Small intestine (tissue), 7 donors: ENCODE measurements at regions not wholly inside any gene's neighbourhood (a gene's known extent, or its start where the extent isn't known, plus 50 kb on each side); places are given as distances from the start of the nearest gene placed in this dataset.
A peak's percentile ranks its signal among the peaks of the same experiment; 100 is the strongest.
"Not testable (repeated sequence)": the region's sequence is repeated elsewhere in the genome, so short reads cannot be mapped to it uniquely, and the experiment has no call there.

Experiments
- DNase-seq, 2 donors: peaks; one replicate each; pipeline versions ENCODE4 v3.0.0 to v3.0.0-alpha.2; 2013
- FAIRE-seq: peaks from 2 replicates; lab custom pipeline; 2012; peaks lifted over from hg19 to GRCh38; lab: Jason Lieb, UNC
- H3K27ac ChIP-seq, 3 donors: one replicate each; pipeline ENCODE4 v1.5.1; 2013; ENCODE audit warnings: low read length in 2 of 3, mild to moderate bottlenecking in 2 of 3, control low read depth in 1 of 3, inconsistent platforms in 1 of 3, low read depth in 1 of 3, moderate library complexity in 1 of 3
- H3K27me3 ChIP-seq, 3 donors: one replicate each; pipeline ENCODE4 v1.6.1; 2013; ENCODE audit warnings: low read length in 3 of 3, inconsistent platforms in 1 of 3; ENCODE audit not compliant: control insufficient read depth in 3 of 3, insufficient read depth in 3 of 3
- H3K36me3 ChIP-seq, 3 donors: one replicate each; pipeline ENCODE4 v1.6.1; 2013; ENCODE audit warnings: low read length in 3 of 3, inconsistent platforms in 1 of 3, low read depth in 1 of 3, mild to moderate bottlenecking in 1 of 3, moderate library complexity in 1 of 3; ENCODE audit not compliant: control insufficient read depth in 3 of 3, insufficient read depth in 2 of 3
- H3K4me1 ChIP-seq, 3 donors: one replicate each; pipeline ENCODE4 v1.6.1; 2013; ENCODE audit warnings: low read length in 2 of 3, inconsistent platforms in 1 of 3, low read depth in 1 of 3, mild to moderate bottlenecking in 1 of 3, moderate library complexity in 1 of 3; ENCODE audit not compliant: control insufficient read depth in 3 of 3, insufficient read depth in 2 of 3
- H3K4me3 ChIP-seq, 3 donors: one replicate each; pipeline ENCODE4 v1.5.1; 2013; ENCODE audit warnings: low read length in 3 of 3, control low read depth in 1 of 3, inconsistent platforms in 1 of 3, low read depth in 1 of 3, mild to moderate bottlenecking in 1 of 3, moderate library complexity in 1 of 3
- H3K9me3 ChIP-seq, 2 donors: one replicate each; pipeline ENCODE4 v1.6.1; 2013; ENCODE audit warnings: low read depth in 1 of 2, low read length in 1 of 2; ENCODE audit not compliant: control insufficient read depth in 2 of 2, insufficient read depth in 1 of 2
- WGBS, 3 donors: extraction: QIAGEN DNeasy Blood & Tissue Kit; methylation state at CpG; one replicate each; pipeline ENCODE4 v1.1.7; 2013; 5-methylcytosine and 5-hydroxymethylcytosine counted together
- donor health status: healthy with polysubstance abuse.
- donor health status: control.
- donor health status: control.
- donor health status: Bipolar disorder and iron deficiency.
- donor health status: healthy.

DNA sequence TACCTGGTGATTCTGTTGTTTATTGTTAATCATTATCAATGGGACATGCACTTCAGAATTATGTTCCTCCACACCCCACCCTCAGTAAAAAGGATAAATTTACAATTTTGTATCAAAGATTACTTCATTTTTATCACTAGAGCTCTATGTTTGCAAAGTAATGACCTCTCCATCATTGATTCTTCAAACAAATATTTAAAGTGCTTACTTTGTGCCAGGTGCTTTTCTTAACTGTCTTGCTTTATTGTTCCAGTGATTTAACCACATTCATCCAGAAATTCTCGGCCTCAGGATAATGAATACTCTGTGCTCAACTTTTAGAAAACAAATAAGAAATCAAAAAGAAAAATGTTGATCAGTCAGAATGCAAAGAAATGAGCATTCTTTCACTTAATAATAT, 144.9 kb upstream of the FOXP2 start:
- H3K4me3 ChIP-seq, result no peak overlapping the region
- H3K27ac ChIP-seq, result no peak overlapping the region
- FAIRE-seq (no peak), DNase-seq (no peak)
- peaks cover 0 to 5% (median 0%) of the 10 kb centered on the region in 3 donors for H3K36me3 ChIP-seq
- 16 to 34% (median 20%) methylated on average over 1 of the region's 1 CpG for WGBS, 3 donors
- H3K27me3 ChIP-seq, result no peaks in the 10 kb centered on the region
- H3K4me1 ChIP-seq, result no peaks in the 10 kb centered on the region
- H3K9me3 ChIP-seq, result peaks cover 0 to 2% of the 10 kb centered on the region in 2 donors

DNA sequence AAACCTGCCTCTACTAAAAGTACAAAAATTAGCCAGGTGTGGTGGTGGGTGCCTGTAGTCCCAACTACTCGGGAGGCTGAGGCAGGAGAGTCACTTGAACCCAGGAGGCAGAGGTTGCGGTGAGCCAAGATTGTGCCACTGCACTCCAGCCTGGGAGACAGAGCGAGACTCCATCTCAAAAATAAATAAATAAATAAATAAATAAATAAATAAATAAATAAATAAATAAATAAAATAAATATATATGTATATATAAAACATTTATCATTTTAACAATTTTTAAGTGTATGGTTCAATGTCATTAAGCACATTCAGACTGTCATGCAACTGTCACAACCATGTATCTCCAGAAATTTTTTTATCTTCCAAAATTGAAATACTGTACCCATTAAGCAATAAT, 147.1 kb upstream of the FOXP2 start:
- not testable (repeated sequence) for H3K27ac ChIP-seq, DNase-seq, H3K4me3 ChIP-seq, H3K27me3 ChIP-seq, H3K36me3 ChIP-seq, H3K9me3 ChIP-seq, FAIRE-seq, H3K4me1 ChIP-seq
- WGBS, 3 donors, result 90 to 97% (median 96%) methylated on average over 3 of the region's 3 CpGs

DNA sequence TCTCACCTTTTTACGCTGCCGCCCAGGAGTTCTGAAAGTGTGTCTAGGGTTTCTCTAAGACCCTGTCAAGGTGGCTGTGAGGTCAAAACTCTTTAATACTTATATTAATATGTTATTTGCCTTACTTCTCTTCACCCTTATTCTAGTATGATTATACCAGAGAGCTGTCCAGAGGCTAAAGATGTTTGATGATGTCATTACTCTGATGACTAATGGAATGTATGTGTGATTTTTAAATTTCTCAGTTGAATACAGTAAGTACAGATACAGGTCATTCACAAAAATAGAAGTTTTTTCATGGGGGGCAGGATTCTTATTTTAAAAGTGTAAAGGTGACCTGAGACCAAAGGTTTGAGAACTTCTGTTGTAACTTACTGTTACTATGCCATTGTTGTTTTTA, 150.6 kb upstream of the FOXP2 start:
- no peaks in the 10 kb centered on the region for H3K4me1 ChIP-seq
- no peak overlapping the region for H3K4me3 ChIP-seq
- H3K9me3 ChIP-seq, result no peaks in the 10 kb centered on the region
- no peak overlapping the region for H3K27ac ChIP-seq
- DNase-seq, result no peak
- WGBS, 3 donors, result 89 to 99% (median 99%) methylated on average over 2 of the region's 2 CpGs
- H3K27me3 ChIP-seq, result no peaks in the 10 kb centered on the region
- no peak for FAIRE-seq
- H3K36me3 ChIP-seq, result peaks cover 0 to 5% (median 0%) of the 10 kb centered on the region in 3 donors

DNA sequence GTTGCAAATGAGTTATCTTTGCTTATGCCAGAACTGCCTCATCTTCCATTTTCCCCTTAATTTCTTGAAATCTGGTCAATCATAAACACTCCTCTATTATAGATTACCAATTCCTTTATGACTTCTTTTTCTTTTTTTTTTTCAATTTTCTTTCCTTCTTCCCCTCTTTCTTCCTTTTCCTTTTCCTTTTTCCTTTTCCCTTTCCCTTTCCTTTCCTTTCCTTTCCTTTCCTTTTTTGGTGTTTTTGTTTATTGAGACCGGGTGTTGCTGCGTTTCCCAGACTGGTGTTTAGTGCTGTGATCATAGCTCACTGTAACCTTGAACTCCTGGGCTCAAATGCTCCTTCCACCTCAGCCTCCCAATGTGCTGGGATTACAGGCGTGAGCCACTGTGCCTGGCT, 151.4 kb upstream of the FOXP2 start:
- no peaks in the 10 kb centered on the region for H3K9me3 ChIP-seq
- H3K4me1 ChIP-seq, result no peaks in the 10 kb centered on the region
- H3K36me3 ChIP-seq, result peaks cover 0 to 5% (median 0%) of the 10 kb centered on the region in 3 donors
- no peaks in the 10 kb centered on the region for H3K27me3 ChIP-seq
- DNase-seq (no peak), FAIRE-seq (no peak)
- H3K4me3 ChIP-seq, result no peak overlapping the region
- no peak overlapping the region for H3K27ac ChIP-seq
- WGBS, 3 donors, result 63 to 71% (median 70%) methylated on average over 3 of the region's 3 CpGs

DNA sequence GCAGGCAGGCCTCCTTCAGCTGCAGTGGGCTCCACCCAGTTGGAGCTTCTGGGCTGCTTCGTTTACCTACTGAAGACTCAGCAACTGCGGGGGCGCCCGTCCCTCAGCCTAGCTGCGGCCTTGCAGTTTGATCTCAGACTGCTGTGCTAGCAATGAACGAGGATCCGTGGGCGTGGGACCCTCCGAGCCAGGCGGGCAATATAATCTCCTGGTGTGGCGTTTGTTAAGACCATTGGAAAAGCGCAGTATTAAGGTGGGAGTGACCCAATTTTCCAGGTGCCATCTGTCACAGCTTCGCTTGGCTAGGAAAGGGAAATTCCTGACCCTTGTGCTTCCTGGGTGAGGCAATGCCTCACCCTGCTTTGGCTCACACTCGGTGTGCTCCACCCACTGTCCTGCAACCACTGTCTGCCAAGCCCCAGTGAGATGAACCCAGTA, 159.2 kb upstream of the FOXP2 start:
- no peak overlapping the region for H3K4me3 ChIP-seq
- H3K9me3 ChIP-seq, result no peaks in the 10 kb centered on the region
- no peaks in the 10 kb centered on the region for H3K4me1 ChIP-seq
- H3K27ac ChIP-seq, result peak overlapping the region in 1 of 3 donors; percentile 70
- WGBS, 3 donors, result 46 to 81% (median 69%) methylated on average over 14 of the region's 14 CpGs
- H3K27me3 ChIP-seq, result no peaks in the 10 kb centered on the region
- peaks cover 0 to 2% (median 0%) of the 10 kb centered on the region in 3 donors for H3K36me3 ChIP-seq
- no peak for FAIRE-seq
- peak; percentile 2 to 82 for DNase-seq

DNA sequence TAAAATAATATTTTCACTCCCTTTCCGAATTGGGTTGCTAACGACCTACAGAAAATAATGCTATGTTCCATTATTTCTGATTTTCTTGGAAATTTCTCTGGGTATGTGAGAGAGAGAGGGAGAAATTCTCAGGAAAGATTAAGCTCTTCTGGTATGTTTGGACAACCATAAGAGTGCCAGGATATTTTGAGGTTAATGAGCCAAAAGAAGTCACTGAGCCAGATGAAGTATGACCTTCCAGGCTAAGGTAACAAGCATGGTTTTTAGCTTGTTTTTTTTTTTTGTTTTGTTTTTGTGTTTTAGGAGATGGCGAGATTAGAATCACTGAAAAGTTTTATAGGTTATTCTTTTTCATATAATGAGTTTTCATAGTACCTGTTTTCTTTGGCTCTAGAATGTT, 171.0 kb upstream of the FOXP2 start:
- no peak overlapping the region for H3K27ac ChIP-seq
- DNase-seq (no peak), FAIRE-seq (no peak)
- H3K4me1 ChIP-seq, result no peaks in the 10 kb centered on the region
- H3K4me3 ChIP-seq, result no peak overlapping the region
- no peaks in the 10 kb centered on the region for H3K27me3 ChIP-seq
- H3K36me3 ChIP-seq, result no peaks in the 10 kb centered on the region
- no peaks in the 10 kb centered on the region for H3K9me3 ChIP-seq
- 81 to 85% (median 81%) methylated on average over 3 of the region's 3 CpGs for WGBS, 3 donors

DNA sequence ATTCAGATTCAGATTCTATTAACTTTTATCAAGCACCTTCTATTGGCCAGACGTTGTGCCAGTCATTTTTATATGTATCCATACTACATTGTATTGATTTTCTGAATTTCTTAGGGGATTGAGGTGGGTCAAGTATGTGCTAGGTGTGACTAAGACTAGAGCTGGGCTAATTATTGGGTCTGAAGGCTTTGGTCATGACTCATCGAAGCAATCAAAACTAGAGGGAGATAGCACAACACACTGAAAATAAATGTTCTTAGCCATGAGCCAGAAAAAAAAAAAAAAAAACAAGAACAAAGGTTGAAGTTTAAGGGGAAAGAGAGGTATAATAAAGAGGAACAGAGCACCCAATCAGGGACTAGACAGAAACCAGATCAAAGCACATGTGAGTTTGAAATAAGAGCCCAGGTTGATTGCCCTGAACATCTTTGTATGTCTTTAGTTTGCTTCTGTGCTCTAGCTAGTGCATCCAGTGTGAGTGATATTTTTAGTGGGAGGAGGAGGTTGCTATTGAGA, 171.6 kb upstream of the FOXP2 start:
- Histone ChIP-seq H3K9me3 (no peaks in the 10 kb centered on the region), H3K27me3 (no peaks in the 10 kb centered on the region), H3K36me3 (no peaks in the 10 kb centered on the region), H3K4me1 (no peaks in the 10 kb centered on the region), H3K4me3 (no peak overlapping the region), H3K27ac (no peak overlapping the region)
- WGBS, 3 donors, result 14 to 51% (median 22%) methylated on average over 2 of the region's 2 CpGs
- FAIRE-seq (peak; percentile 49), DNase-seq (peak; percentile 32 to 91)

DNA sequence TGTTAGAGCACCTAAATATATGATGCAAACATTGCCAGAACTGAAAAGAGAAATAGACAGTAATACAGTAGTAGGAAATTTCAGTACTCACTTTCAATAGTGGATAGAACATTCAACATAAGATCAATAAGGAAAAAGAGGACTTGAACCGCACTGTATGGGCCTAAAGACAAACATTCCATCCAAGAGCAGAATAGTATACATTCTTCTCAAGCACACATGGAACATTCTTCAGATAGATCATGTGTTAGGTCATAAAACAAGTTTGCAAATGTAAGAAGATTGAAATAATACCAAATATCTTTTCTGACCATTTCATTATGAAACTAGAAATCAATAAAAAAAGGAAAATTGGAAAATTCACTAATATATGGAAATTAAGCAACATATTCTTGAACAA, 185.4 kb upstream of the FOXP2 start:
- FAIRE-seq, result no peak
- H3K27me3 ChIP-seq, result no peaks in the 10 kb centered on the region
- DNase-seq, result no peak
- no peaks in the 10 kb centered on the region for H3K9me3 ChIP-seq
- H3K4me3 ChIP-seq, result no peak overlapping the region
- no peak overlapping the region for H3K27ac ChIP-seq
- peaks cover 0 to 3% (median 0%) of the 10 kb centered on the region in 3 donors for H3K36me3 ChIP-seq
- no peaks in the 10 kb centered on the region for H3K4me1 ChIP-seq
- 88 to 96% (median 91%) methylated on average over 1 of the region's 1 CpG for WGBS, 3 donors

DNA sequence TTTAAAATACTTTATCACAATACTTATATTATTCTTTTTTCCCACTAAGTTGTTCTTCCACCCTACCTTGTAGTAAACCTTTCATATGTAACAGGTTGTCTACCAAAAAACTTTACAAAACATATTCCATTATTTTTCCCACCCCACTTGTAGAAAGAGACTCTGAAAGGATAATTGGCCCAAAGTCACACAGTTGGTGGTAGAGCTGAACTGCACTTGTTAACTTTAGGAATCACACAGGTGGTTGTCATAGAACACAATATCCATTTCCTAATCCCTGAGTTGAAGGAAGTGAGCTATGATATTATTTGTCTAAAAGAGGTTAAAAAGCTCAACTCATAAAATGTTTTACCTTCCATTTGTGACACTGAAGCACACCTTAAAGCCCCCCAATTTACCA, 188.8 kb upstream of the FOXP2 start:
- Histone ChIP-seq H3K27me3 (no peaks in the 10 kb centered on the region), H3K4me1 (no peaks in the 10 kb centered on the region), H3K9me3 (no peaks in the 10 kb centered on the region), H3K36me3 (peaks cover 0 to 3% (median 0%) of the 10 kb centered on the region in 3 donors), H3K4me3 (no peak overlapping the region), H3K27ac (no peak overlapping the region)
- DNase-seq, result no peak
- FAIRE-seq, result no peak
